ENCODE measurements at regions not wholly inside any gene's neighbourhood (a gene's known extent, or its start where the extent isn't known, plus 50 kb on each side); places are given as distances from the start of the nearest gene placed in this dataset.
"Not testable (repeated sequence)": the region's sequence is repeated elsewhere in the genome, so short reads cannot be mapped to it uniquely, and the experiment has no call there.

GRCh38 chr15:39230205-39230907, 350.5 kb upstream of the THBS1 start:
- DNase-seq = no peak

- no peak for DNase-seq
Observed at GRCh38 chr15:39230908-39231285, 350.0 kb upstream of the THBS1 start.

DNA sequence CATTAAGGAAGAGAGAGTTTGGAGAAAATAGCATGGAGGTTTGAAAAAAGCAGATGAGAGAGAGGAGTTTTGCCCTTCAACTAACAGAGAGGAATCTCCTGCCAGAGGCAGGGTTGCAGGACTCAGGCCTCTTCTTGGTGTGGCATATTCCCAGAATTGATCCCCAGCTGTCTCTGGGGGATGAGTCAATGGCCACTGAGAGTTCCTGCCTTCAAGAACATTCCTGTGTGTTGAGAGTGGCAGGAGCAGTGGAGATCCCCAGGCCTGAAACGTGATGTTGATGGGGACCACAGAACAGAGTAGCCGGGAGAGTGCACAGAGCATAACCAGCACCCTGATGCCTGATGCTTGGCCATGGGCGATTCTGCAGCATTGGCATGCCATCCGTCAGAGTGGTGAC, 348.4 kb upstream of the THBS1 start:
- DNase-seq = no peak

DNA sequence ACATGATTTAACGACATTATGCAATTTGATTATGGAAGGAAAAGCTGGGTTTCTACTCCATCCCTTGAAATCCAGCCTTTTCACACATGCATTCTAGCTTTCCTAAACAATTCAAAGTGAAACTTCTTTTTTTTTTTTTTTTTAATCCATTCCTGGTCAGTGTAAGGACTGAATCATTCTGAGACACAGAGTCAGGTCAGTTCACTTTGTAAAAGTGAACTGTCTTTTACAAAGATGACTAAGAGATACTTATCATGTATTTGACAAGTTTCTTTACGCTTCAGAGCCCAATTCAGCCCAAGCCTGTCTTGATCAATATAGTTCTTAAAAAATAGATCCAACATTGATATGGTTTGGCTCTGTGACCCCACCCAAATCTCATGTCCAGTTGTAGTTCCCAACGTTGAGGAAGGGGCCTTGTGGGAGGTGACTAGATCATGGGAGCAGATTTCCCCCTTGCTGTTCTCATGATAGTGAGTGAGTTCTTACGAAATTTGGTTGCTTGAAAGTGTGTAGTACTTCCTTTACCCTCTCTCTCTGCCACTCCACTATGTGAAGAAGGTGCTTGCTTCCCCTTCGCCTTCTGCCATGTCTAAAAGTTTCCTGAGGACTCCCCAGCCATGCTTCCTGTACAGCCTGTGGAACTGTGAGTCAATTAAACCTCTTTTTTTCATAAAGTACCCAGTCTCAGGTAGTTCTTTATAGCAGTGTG, 345.6 kb upstream of the THBS1 start:
- no peak for DNase-seq

- DNase-seq = no peak
Observed at GRCh38 chr15:39236375-39236774, 344.5 kb upstream of the THBS1 start.

- DNase-seq = no peak
Observed at GRCh38 chr15:39238443-39238842, 342.4 kb upstream of the THBS1 start.

- DNase-seq = no peak
Observed at GRCh38 chr15:39239562-39239961, 341.3 kb upstream of the THBS1 start.

- no peak for DNase-seq
Observed at GRCh38 chr15:39242345-39242744, 338.5 kb upstream of the THBS1 start.

DNA sequence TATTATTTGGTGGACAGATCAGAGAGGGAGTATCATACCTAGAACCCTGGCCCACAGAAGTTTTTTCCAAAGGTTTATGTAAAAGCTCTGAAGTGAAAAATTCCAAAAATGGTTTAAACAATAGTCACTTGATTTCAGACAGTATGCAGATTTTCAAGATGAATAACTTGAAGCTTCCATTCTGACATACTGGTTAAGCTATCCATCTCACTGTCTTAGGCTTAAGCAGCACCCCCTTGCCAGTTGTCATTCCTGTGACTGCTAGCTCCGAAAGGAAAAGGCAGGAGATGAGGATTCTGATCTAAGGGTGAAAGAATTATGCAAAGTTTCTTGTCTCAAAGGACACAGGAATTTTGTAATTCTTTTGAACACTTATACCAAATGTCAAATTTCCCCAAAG, 337.5 kb upstream of the THBS1 start:
- no peak for DNase-seq

- no peak for DNase-seq
Observed at GRCh38 chr15:39244776-39245175, 336.1 kb upstream of the THBS1 start.

DNA sequence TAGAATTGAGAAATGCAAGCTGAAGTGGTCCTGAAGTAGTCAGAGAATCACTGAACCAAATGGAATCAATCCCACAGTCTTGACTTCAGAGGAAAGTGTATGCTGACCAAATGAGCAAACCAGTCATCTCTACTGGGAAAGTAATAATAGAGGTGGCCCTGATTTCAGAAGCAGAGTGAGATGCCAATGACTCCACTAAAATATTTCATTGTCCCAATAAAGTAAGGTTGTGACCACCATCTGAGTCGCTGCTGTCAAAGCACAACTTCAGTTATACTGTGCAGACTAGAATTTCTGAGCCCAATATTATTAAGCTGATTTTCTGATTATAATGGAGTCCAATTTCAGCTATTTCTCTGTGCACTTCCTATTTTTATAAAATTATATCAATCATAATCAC, 334.4 kb upstream of the THBS1 start:
- DNase-seq = no peak

GRCh38 chr15:39247574-39247973, 333.3 kb upstream of the THBS1 start:
- DNase-seq = no peak

GRCh38 chr15:39248204-39248603, 332.7 kb upstream of the THBS1 start:
- no peak for DNase-seq

DNA sequence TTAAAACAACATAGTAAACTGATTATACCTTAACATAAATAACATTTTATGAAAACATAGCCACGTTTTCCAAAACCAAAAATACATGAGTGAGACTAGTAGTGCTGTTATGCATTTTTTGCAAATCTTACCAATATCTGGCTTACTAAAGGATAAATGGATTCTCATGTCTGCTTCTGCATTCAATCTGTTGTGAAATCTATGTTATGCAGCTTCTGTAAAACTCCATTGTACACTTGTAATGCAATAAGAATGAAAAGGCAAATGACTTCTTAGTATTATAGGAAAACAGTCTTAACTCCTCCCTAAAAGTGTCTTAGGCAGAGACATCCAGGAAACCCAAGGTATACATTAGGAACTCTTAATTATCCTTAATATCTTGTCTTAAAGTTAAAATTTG, 330.9 kb upstream of the THBS1 start:
- no peak for DNase-seq

GRCh38 chr15:39250460-39251186, 330.3 kb upstream of the THBS1 start:
- no peak for DNase-seq

GRCh38 chr15:39251413-39252133, 329.3 kb upstream of the THBS1 start:
- no peak for DNase-seq

GRCh38 chr15:39252134-39252470, 328.8 kb upstream of the THBS1 start:
- no peak for DNase-seq

DNA sequence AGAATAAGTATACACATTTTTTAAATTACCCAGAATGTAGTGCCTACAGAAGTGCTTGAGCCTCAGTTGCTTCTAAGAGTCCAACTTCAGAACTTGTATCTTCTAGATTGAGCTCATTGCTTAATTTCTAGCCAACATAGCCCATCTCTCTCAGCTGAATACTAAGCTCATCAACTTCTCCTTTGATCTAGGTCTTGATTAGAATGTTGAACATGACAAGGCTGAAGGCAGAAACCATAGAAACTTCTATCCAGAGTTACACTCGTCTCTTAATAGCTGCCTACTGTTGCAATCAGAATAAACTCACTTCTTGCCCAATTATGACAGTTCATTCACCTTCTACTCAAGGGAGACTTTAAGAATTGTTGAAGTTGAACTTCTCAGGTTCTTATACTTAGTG, 327.3 kb upstream of the THBS1 start:
- no peak for DNase-seq

DNA sequence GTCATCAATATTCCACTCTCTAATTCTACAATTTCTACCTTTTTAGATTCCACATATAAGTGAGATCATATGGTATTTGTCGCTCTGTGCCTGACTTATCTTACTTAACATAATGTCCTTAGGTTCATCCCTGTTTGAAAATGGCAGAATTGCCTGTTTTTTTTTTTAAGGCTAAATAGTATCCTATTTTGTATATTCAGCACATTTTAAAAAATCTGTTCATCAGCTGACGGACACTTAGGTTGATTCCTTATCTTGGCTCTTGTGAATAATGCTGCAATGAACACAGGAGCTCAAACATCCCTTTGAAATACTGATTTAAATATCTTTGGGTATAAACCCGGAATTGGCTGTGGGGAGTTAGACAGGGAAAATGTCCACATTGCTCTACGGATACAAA, 326.7 kb upstream of the THBS1 start:
- DNase-seq = no peak

GRCh38 chr15:39255760-39256159, 325.1 kb upstream of the THBS1 start:
- DNase-seq = no peak

GRCh38 chr15:39260391-39260790, 320.5 kb upstream of the THBS1 start:
- no peak for DNase-seq

- DNase-seq = no peak
Observed at GRCh38 chr15:39260791-39261190, 320.1 kb upstream of the THBS1 start.

GRCh38 chr15:39261397-39262183, 319.3 kb upstream of the THBS1 start:
- not testable (repeated sequence) for DNase-seq
